Activated CD4-positive, CD25-positive, alpha-beta regulatory T cell treated with anti-CD3 and anti-CD28 coated beads, Interleukin-2, amount 50 U/mL, for 24 hours (primary cell): ENCODE measurements at regions not wholly inside any gene's neighbourhood (a gene's known extent, or its start where the extent isn't known, plus 50 kb on each side); places are given as distances from the start of the nearest gene placed in this dataset.

Experiments used
- ATAC-seq, 2 donors: fragments of 150-1000 bp; cut with Tn5 transposase; one replicate each; pipeline ENCODE4 v1.10.0; 2021; ENCODE audit warnings: mild to moderate bottlenecking in 1 of 2, moderate library complexity in 1 of 2

GRCh38 chr20:12305188-12305950 is 387.7 kb downstream of the BTBD3 start:
- no peak for ATAC-seq

- ATAC-seq = no peak
Observed at GRCh38 chr20:12306107-12306506, 388.4 kb downstream of the BTBD3 start.

DNA sequence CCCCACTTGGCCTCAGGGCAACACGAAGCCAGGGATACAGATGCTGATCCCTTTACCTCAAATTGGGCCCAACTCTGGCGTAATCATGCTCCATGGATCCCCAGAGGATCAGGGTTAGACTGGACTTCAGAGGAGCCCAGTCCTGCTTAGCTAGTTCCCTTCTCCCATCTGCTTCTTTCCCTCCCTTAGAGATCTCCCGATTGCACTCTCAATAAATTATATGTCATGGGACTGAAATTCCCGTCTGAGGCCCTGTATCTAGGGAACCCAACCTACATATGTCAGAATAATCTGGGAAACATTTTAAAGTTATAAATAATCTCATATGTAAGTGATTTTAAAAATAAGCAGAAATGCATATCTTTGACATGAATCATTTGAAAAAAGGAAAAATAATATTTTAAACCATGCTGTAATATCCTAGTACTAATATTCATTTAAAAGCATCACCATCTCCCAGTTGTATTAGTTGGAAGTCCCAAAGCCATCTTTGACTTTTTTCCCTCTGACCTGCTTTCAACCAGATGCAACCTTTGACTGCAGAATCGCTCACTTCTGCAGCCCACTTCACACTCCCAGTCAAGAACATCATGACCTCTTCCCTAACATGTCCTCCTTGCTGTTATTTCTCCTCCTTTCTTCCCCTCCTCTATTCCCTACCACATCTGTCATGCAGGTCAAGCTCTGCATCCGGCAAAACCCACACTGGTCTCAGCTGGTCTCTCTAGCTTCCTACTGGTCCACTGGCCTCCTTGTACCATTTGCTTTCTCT is 393.6 kb downstream of the BTBD3 start:
- ATAC-seq = no peak

GRCh38 chr20:12315652-12316051 is 398.0 kb downstream of the BTBD3 start:
- ATAC-seq = no peak

DNA sequence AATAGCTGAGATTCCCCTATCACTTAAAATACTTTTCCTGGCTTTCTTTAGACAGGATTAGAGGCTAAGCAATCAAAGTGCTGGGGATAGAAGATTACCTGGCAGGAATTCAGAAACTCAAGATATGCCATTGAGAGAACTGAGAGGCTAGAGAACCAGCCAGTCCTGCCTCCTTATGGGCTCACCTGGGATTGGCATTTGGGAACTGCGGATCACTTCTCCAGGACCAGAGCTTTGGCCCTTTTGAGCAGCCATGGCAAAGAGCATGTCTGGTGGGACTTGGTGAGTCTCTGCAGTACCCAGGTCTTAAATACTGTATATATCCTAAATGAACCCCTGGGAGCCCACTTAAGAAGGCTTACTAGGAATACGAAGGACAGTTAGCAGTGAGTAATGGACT is 399.1 kb downstream of the BTBD3 start:
- ATAC-seq = no peak

DNA sequence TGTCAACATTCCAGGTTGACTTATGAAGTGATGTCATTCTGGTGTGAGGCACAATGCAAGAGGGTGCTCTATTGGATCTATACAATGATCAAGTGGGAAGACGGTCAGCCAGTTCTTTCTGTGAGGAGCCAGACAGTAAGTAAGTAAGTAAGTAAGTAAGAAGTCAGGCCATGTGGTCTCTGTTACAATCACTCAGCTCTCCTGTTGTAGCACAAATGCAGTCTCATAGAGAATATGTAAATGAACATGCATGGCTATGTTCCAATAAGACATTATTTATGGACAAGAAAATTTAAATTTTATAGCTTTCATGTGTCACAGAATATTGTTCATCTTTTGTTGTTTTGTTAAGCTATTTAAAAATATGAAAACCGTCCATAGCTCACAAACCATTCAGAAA is 399.7 kb downstream of the BTBD3 start:
- ATAC-seq = no peak

DNA sequence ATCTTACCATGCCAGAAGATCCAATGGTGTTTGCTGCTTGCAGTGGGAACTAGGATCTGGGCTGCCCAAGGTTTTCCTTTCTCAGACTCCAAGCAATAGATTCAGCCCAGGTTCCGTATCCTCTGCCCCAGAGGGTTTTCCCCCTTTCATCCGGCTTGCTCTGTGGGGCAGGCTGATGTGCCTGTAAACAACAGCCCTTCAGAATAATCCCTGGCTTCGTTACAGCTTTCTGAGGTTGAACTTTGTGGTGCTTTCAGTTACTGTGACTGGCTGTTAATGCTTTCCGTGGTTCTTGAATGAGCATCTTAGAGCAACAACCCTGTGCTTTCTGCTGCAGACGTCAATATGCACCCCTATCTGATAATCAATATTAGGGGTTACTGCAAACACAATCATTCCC is 400.4 kb downstream of the BTBD3 start:
- no peak for ATAC-seq

DNA sequence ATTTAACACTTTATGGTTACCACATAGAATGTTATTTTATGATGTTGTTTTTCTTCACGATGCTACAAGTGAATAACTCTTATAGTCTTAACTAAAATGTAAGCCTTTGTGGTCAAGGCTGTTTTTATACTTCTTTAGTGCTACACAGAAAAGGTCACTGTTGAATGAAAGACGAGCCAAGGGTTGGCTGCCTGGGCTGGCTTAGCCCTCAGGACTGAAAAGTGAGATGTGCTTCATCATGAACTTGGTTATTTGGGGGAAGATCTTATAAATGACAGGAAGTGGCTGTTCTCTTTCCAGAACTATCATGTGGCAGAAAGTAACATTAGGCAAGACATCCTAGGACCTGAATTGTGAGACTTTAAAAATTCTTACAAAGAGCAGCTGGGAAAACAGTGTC is 404.0 kb downstream of the BTBD3 start:
- ATAC-seq = no peak

DNA sequence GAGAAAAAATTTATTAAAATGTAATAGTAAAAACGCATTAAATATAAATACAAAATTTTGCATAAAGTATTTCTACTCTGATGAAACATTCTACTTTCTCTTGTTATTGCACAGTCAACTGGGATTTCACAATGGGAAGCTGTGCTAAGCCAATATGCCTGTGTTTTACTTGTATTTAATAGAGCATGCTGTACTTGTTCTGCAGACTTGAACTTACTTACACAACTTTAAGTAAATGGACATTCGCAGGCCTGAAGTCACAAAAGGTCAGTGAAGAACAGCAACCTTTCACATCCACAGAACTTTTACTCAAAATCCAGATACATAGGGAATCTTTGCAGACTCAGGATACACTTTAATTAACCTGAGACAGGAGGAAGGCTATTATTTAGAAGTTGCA is 409.5 kb downstream of the BTBD3 start:
- no peak for ATAC-seq

DNA sequence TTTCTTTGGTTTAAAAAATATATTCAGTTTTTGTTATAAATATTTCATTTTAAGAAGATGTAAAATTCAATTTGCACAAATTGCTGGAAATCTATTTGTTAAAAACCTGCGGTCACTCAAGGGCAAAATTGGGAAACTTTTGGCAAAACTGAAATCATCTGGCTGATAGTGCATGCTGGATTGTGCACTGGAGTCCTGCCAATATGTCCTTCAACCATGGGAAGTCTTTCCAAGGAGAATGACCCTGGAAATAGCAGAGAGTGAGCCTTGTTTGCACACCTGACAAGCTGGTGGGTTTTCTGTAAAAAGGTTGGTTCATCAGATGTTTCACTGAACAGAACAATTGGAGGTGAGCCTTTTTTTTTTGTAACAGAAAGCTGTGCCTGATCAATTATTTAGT is 413.5 kb downstream of the BTBD3 start:
- no peak for ATAC-seq

- no peak for ATAC-seq
Observed at GRCh38 chr20:12337601-12338000, 419.9 kb downstream of the BTBD3 start.

DNA sequence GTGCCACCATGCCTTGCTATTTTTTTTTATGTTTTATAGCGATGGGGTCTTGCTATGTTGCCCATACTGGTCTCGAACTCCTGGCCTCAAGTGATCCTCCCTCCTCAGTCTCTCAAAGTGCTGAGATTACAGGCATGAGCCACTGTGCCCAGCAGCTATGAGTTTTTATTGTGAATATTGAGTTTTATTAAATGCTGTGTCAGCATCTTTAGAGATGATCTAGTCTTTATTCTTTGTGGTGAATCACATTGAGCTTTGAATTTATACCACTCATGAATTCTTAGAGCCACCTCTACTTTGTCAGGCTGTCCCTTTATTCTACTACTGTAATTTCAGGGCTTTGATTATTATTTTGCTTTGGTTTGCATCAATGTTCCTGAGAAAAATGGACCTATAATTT is 428.3 kb downstream of the BTBD3 start:
- no peak for ATAC-seq

DNA sequence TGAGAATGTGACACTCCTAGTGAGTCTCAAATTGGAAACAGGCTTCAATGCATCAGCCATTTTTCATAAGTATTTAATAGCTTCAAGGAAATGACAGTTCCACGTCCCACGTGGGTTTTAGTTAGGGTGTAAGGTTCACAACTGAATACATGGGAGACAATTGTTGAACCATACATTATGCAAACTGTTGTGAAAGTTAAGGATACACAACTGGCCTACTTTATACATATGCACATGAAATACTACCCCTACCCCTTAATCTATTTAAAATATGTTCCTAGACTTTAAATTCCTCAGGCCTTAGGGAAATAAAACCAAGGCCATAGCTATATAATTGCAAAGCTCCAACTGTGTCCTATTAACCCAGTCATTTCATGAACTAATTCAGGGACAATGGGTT is 436.1 kb downstream of the BTBD3 start:
- no peak for ATAC-seq

DNA sequence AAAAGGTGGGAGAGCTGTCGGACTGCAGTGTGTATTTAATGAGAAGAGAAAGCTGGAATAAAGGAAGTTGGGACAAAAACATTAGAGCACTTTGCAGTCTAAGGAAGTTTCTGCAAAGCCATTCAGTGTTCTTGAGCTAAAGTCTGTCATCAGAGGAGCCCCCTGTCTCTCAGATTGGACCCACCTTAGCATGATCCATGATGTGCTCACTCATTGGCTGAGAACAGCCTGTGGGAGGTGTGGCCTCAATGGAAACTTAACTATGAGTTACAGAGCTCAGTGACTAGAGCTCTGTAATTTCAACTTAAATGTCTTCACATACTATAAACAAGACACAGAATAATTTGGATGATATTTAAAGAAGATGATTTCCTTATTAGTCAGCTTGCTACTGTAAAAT is 437.0 kb downstream of the BTBD3 start:
- no peak for ATAC-seq

DNA sequence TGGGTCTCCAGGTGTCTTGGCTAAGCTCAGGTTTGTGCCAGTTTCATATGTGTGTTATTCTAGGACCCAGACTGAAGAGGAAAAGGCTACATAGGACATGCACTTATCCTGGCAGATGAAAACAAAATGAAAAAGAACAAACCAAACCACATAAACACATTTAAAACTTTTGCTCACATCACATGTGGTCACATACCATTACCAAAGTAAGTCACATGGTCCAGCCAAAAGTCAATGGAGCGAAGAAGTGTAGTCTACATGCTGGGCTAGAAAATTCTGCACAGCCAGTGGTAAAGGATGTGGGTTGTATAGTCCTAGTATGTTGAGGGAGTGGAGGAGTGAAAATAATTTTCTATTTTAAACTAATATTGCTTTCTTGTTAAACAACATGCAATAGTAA is 437.5 kb downstream of the BTBD3 start:
- no peak for ATAC-seq

GRCh38 chr20:12358006-12358654 is 440.4 kb downstream of the BTBD3 start:
- no peak for ATAC-seq

- ATAC-seq = no peak
Observed at GRCh38 chr20:12358655-12359009, 440.9 kb downstream of the BTBD3 start.

DNA sequence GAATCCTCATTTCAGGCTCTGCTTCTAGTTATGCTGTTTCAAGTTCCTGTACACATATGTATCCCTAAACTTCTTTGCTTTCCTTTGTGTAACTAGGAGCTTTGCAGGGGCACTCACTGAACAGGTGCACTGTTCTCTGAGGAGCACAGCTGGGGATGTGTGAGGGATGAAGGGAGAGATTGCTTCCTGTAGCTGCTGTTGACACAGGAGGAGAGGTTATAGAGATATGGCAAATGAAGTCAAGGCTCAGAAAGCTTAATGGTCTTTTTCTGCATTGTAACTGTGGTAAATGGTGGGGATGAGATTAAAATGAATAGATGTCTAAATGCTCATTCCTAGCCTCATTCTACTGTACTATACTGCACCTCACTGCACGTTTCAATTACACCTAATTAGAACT is 454.3 kb downstream of the BTBD3 start:
- no peak for ATAC-seq

- ATAC-seq = no peak
Observed at GRCh38 chr20:12372557-12372956, 454.9 kb downstream of the BTBD3 start.

DNA sequence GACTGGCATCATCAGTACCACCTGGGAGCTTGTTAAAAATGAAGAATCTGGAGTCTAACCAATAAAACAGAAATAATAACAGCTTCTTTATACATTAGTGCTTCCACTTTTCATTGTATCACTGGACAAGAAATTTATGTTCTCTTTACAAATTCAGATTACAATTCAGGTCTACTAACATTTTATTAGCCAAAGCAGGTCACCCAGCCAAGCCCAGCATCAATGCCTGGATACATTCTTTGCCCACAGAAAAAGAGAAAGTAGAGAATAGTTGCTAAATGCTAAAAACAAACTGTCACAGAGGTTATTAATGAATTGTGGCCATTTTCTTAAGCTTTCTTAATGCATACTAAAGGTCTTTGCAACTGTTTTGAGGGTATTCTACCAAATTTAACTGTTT is 458.3 kb downstream of the BTBD3 start:
- no peak for ATAC-seq

- no peak for ATAC-seq
Observed at GRCh38 chr20:12383821-12384220, 466.1 kb downstream of the BTBD3 start.

DNA sequence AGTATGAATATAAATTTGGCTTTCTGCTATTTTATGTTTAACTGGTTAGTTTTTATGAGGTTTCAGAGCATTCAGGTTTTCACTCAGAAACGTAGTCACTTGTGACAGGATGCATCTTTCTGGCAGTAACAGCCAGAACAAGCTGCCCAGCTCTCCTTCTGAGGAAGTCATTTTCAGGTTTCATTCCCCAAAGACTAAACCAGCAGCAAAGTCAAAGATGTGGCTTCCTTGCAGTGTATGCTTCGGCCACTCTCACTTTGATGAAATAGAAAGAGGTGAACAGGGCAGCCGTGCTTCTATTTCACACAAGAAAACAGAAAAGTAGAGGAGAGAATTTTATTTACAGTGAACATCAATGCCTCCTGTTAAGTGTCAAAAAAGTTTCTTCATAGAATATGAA is 469.1 kb downstream of the BTBD3 start:
- ATAC-seq = no peak

DNA sequence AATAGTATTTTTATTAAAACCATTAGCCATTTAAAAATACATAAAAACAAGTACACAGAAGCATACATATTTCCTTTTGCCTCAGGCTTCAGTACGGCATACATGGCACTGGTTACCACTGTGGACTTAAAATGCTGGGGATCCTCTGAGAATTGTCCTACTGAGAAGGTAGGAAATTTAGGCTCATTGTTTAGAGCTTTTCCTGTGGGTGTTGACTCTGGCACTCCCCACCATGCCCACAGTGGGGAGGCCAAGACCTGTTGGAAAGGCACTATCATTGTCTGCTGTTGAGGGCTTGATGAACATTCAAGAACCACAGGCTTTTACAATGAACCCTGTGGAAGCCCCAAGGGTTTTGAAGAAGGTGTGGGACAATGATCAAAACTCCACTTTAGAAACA is 473.4 kb downstream of the BTBD3 start:
- ATAC-seq = no peak

DNA sequence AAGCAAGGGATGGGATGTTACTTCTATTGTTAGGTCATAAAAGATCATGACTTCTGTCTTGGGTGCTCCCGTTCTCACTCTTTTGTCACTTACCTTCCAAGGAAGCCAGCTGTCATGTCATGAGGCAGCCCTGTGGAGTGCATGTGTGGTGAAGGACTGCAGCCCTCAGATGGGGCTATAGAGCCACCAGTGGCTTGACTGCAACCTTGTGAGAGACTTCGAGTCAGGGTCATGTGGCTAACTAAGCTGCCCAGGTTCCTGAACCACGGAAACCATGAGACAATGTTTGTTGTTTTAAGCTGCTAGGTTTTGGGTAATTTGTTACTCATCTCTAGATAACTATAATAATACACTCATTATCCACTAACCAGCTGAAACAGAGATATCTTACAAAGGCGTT is 477.1 kb downstream of the BTBD3 start:
- no peak for ATAC-seq
